ENCODE measurements at regions not wholly inside any gene's neighbourhood (a gene's known extent, or its start where the extent isn't known, plus 50 kb on each side); places are given as distances from the start of the nearest gene placed in this dataset.

GRCh38 chr2:194062401-194062800 is 1594.6 kb upstream of the SLC39A10 start:
- POLR2A ChIA-PET (ENCODE audit: partially characterized antibody), result no interaction called here
- H3K18ac ChIP-seq (ENCODE audit: extremely low read depth, low read length), result no peak overlapping the region
- no peaks in the 10 kb centered on the region for H4K20me1 ChIP-seq (replicated peaks in 1 of 2; ENCODE audit: control insufficient read depth in 1 of 2, insufficient read depth in 2 of 2, low read length in 2 of 2)
- no peak overlapping the region for H3K27ac ChIP-seq (ENCODE audit: low read depth, low read length)
- H3K4me2 ChIP-seq (ENCODE audit: insufficient read depth in 1 of 2, low read depth in 2 of 2, low read length in 2 of 2), result no peak overlapping the region
- H3K79me1 ChIP-seq (ENCODE audit: low read depth, low read length), result no peaks in the 10 kb centered on the region
- CTCF ChIA-PET (ENCODE audit: partially characterized antibody), result no interaction called here
- H3K27me3 ChIP-seq (replicated peaks in 1 of 4; ENCODE audit: control insufficient read depth in 3 of 4, extremely low read depth in 1 of 4, insufficient read depth in 3 of 4, low read length in 3 of 4), result no peaks in the 10 kb centered on the region
- WGBS, 2 experiments (ENCODE audit: extremely low coverage in 1 of 2, insufficient coverage in 1 of 2, insufficient read length in 1 of 2, insufficient replicate concordance in 2 of 2, low coverage in 1 of 2, low lambda C conversion rate in 2 of 2, missing lambda C conversion rate in 1 of 2), result 87% methylated on average over 3 of the region's 3 CpGs; no CpG with 5 or more reads in 1 of the 2 experiments
- no peaks in the 10 kb centered on the region for H3K79me2 ChIP-seq (ENCODE audit: control insufficient read depth in 1 of 2, insufficient read depth in 2 of 2, low read length in 2 of 2)
- no peak overlapping the region for H2BK15ac ChIP-seq (ENCODE audit: low read length)
- H3K4me1 ChIP-seq (replicated peaks in 1 of 4; ENCODE audit: control insufficient read depth in 3 of 4, insufficient read depth in 4 of 4, low read length in 3 of 4), result no peaks in the 10 kb centered on the region
- H4K91ac ChIP-seq (replicated peaks; ENCODE audit: insufficient read length, low read length), result no peak overlapping the region
- no peak overlapping the region for H4K8ac ChIP-seq (ENCODE audit: extremely low read depth, insufficient read depth, low read length)
- H3K36me3 ChIP-seq (ENCODE audit: control insufficient read depth in 2 of 4, insufficient read depth in 4 of 4, low read length in 3 of 4), result no peaks in the 10 kb centered on the region
- DNase-seq (ENCODE audit: low read depth in 1 of 2, low spot score in 2 of 2) (no peak), FAIRE-seq (no peak)
- H2BK20ac ChIP-seq (ENCODE audit: low read length), result no peak overlapping the region
- no peak overlapping the region for H3K4me3 ChIP-seq (ENCODE audit: extremely low read depth in 1 of 4, insufficient read depth in 2 of 4, low read depth in 3 of 4, low read length in 4 of 4)
- H3K56ac ChIP-seq (replicated peaks; ENCODE audit: insufficient read length, low read depth, low read length), result no peak overlapping the region
- H3K23me2 ChIP-seq (ENCODE audit: low read depth, low read length), result no peaks in the 10 kb centered on the region
- no peak overlapping the region for H2BK12ac ChIP-seq (ENCODE audit: low read depth, low read length)
- H2BK120ac ChIP-seq (replicated peaks; ENCODE audit: low read depth, low read length), result no peak overlapping the region
- TF ChIP-seq ATF2 (IDR thresholded peaks at IDR 0.05; ENCODE audit: low read length) (no peak), TAF7 (optimal IDR thresholded peaks at IDR 0.05; ENCODE audit: borderline replicate concordance, low read depth, low read length) (no peak), POLR2AphosphoS5 (IDR thresholded peaks at IDR 0.05; ENCODE audit: low read depth, low read length) (no peak), EP300 (IDR thresholded peaks at IDR 0.05; ENCODE audit: borderline replicate concordance in 1 of 2, low read depth in 2 of 2, low read length in 2 of 2) (no peak), ZNF274 (IDR thresholded peaks at IDR 0.05; ENCODE audit: borderline replicate concordance, extremely low read depth, low read length) (no peak), RNF2 (IDR thresholded peaks at IDR 0.05; ENCODE audit: borderline replicate concordance, low read depth, low read length, missing control alignments, poor library complexity, severe bottlenecking) (no peak), CBX8 (IDR thresholded peaks at IDR 0.05; ENCODE audit: borderline replicate concordance, low read depth, low read length) (no peak)
- H3K9ac ChIP-seq (replicated peaks in 1 of 4; ENCODE audit: extremely low read depth in 1 of 4, low read depth in 3 of 4, low read length in 3 of 4), result no peak overlapping the region
- H3K14ac ChIP-seq (ENCODE audit: insufficient read length), result no peak overlapping the region
- no peak overlapping the region for H3K4ac ChIP-seq (replicated peaks; ENCODE audit: insufficient read length, low read depth, low read length)
- no peak overlapping the region for H2AFZ ChIP-seq (ENCODE audit: low read length)
- H4K5ac ChIP-seq (ENCODE audit: insufficient read length, low read depth, low read length), result no peak overlapping the region
- no peak overlapping the region for H3K23ac ChIP-seq (ENCODE audit: insufficient read length)
- H2AK5ac ChIP-seq (ENCODE audit: low read depth, low read length), result no peak overlapping the region
- H3K9me3 ChIP-seq (ENCODE audit: insufficient read depth in 2 of 2, low read depth in 1 of 2, low read length in 1 of 2), result no peaks in the 10 kb centered on the region
- no peak overlapping the region for H2BK5ac ChIP-seq (ENCODE audit: low read depth, low read length)
